ENCODE measurements at regions not wholly inside any gene's neighbourhood (a gene's known extent, or its start where the extent isn't known, plus 50 kb on each side); places are given as distances from the start of the nearest gene placed in this dataset.

- peak; percentile 34 for DNase-seq (ENCODE audit: low read depth)
These were observed 231.2 kb upstream of the ZFP64 start for GRCh38 chr20:52422574-52423336.

GRCh38 chr20:52420805-52421204 is 229.2 kb upstream of the ZFP64 start:
- no peak for TF ChIP-seq CTCF (IDR thresholded peaks at IDR 0.05; ENCODE audit: insufficient read depth, low read depth, low read length)
- H3K4me3 ChIP-seq (ENCODE audit: low read depth, low read length): no peak overlapping the region
- no peak for DNase-seq (ENCODE audit: low read depth)

More at GRCh38 chr20:52422574-52423336, 231.2 kb upstream of the ZFP64 start:
- no peak for TF ChIP-seq CTCF (IDR thresholded peaks at IDR 0.05; ENCODE audit: insufficient read depth, low read depth, low read length)
- H3K4me3 ChIP-seq (ENCODE audit: low read depth, low read length): no peak overlapping the region

- H3K4me3 ChIP-seq (ENCODE audit: low read depth, low read length): no peak overlapping the region
These were observed 227.6 kb upstream of the ZFP64 start for GRCh38 chr20:52419205-52419604.

GRCh38 chr20:52416953-52417352 is 225.4 kb upstream of the ZFP64 start:
- DNase-seq (ENCODE audit: low read depth): no peak
- TF ChIP-seq CTCF (IDR thresholded peaks at IDR 0.05; ENCODE audit: insufficient read depth, low read depth, low read length): no peak
- H3K4me3 ChIP-seq (ENCODE audit: low read depth, low read length): no peak overlapping the region

More at GRCh38 chr20:52419205-52419604, 227.6 kb upstream of the ZFP64 start:
- DNase-seq (ENCODE audit: low read depth): no peak
- no peak for TF ChIP-seq CTCF (IDR thresholded peaks at IDR 0.05; ENCODE audit: insufficient read depth, low read depth, low read length)

GRCh38 chr20:52411611-52412010 is 220.0 kb upstream of the ZFP64 start:
- no peak for TF ChIP-seq CTCF (IDR thresholded peaks at IDR 0.05; ENCODE audit: insufficient read depth, low read depth, low read length)

GRCh38 chr20:52410731-52411234 is 219.2 kb upstream of the ZFP64 start:
- DNase-seq (ENCODE audit: low read depth): peak; percentile 28
- H3K4me3 ChIP-seq (ENCODE audit: low read depth, low read length): no peak overlapping the region
- TF ChIP-seq CTCF (IDR thresholded peaks at IDR 0.05; ENCODE audit: insufficient read depth, low read depth, low read length): no peak

More at GRCh38 chr20:52411611-52412010, 220.0 kb upstream of the ZFP64 start:
- no peak for DNase-seq (ENCODE audit: low read depth)
- H3K4me3 ChIP-seq (ENCODE audit: low read depth, low read length): no peak overlapping the region
